HG03175 (cell line): ENCODE measurements at regions not wholly inside any gene's neighbourhood (a gene's known extent, or its start where the extent isn't known, plus 50 kb on each side); places are given as distances from the start of the nearest gene placed in this dataset.

Experiments used
- ATAC-seq: cut with Tn5 transposase; IDR thresholded peaks from one replicate; pipeline ENCODE4 v1.9.1; 2021; ENCODE audit warnings: mild to moderate bottlenecking, moderate library complexity; ENCODE audit not compliant: unreplicated experiment

GRCh38 chr6:154885214-154885613 lies 109.9 kb upstream of the TIAM2 start:
- ATAC-seq = no peak

- no peak for ATAC-seq
Measured at GRCh38 chr6:154886016-154886415, 109.1 kb upstream of the TIAM2 start.

GRCh38 chr6:154886471-154886870 lies 108.6 kb upstream of the TIAM2 start:
- no peak for ATAC-seq

- no peak for ATAC-seq
Measured at GRCh38 chr6:154887051-154887450, 108.1 kb upstream of the TIAM2 start.

- no peak for ATAC-seq
Measured at GRCh38 chr6:154888421-154889295, 106.5 kb upstream of the TIAM2 start.

- ATAC-seq = no peak
Measured at GRCh38 chr6:154890874-154891273, 104.2 kb upstream of the TIAM2 start.

DNA sequence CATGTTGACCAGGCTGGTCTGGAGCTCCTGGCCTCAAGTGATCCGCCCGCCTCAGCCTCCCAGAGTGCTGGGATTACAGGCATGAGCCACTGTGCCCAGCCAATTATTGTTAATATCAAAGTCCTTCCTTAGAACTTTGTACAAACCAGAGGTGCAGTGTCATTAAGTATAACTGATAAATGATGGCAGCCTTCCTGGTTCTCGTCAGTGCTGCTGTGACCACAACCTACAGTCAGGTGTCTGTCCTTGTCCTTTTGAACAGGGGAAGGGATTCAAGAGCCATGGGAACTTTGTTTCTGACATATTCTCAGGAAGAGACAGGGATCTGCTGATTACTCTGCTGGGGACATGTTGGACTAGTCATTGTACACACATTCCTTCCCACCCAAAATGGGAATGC lies 103.2 kb upstream of the TIAM2 start:
- no peak for ATAC-seq

GRCh38 chr6:154893917-154894316 lies 101.2 kb upstream of the TIAM2 start:
- ATAC-seq = no peak

DNA sequence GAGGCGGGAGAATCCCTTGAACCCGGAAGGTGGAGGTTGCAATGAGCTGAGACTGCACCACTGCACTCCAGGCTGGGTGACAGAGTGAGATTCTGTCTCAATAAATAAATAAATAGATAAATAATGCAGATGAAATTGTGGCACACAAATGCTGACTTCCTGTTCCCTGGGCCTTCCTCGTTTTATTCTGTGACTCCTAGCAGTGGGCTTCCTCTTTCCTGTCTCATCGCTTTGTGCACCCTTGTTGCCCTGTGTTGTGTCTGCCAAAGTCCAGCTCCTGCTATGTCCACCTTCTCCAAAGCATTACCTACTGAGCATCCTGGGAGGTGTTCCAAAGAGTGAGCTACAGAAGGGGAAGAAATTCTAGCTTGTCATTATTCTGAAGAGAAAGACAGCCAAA lies 100.2 kb upstream of the TIAM2 start:
- no peak for ATAC-seq

GRCh38 chr6:154895841-154896240 lies 99.3 kb upstream of the TIAM2 start:
- no peak for ATAC-seq

DNA sequence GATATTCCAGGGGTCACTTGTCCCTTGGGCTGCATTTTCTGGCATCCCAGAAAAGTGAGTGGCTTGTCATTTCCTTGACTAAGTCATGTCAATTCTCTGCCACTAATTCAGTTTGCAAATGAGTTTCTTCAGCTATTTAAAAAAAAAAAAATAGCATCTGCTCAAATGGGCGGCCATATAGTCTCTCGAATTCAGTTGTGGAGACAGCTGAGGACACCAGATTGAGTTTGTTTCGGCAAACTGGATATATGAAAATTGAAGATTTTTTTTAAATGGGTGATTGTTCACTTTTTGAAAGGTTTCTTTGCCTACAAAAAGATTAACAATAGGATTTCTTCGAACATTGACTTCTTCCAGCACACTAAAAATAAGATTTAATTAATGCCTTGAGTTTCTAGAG lies 96.3 kb upstream of the TIAM2 start:
- no peak for ATAC-seq

DNA sequence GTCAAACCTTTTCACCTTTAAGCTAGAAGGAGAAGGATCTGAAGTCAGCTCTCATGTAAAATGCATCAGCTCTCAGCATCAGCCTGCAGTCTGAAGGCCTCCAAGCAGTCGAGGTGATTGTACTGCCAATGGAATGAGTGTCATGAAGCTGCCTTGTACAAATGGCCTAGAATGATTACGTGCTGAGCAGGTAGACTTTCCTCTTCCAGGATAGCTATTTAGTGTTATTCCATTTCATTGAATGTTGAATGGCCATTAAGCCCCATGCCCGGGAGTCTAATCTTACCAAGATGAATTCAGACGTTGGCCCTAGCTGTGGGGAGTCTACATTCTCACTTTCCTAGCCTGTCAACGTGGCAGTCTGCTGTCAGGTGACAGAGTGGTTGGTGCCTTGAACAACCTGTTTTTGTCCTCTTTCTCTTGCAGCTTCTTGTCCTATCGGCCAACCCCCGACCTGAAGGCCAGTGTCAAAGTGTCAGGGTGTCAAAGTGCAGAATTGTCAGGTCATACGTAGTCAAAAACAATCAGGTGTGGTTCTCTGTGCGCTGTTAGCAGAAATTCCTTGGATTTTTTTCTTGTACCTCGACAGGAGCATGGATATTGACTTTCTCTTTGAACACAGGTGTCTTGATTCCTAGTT lies 95.2 kb upstream of the TIAM2 start:
- no peak for ATAC-seq

DNA sequence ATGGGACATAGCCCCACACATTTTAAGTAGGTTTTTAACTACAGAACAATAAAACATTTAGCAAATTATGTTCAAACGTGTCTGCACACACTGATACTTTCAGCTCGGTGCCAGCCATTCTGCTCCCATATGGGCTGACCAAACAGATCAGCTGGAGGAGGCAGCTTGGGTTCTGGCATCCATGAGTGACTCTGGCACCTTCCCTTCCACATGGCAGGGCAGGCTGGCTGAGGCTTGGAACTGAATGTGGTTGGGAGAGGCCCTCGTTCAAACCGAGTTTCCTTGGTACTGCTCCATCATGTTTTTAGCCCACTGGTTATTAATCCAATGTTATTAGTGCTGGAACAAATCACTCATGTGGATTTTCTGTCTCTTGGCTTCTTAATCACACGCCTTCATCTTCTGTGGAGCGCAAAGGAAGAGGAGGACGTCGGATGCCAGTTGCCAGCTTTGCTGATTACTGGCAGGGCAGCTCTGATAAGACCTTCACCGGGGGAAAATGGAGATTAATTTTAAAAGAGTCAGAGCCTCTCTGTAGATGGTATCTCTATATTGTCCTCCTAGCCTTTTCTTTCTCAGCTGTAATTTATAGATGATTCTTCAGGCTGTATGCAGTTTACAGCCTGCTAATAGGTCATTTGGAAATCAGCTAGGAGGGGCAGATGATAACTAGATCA lies 93.1 kb upstream of the TIAM2 start:
- no peak for ATAC-seq

GRCh38 chr6:154907291-154907690 lies 87.8 kb upstream of the TIAM2 start:
- no peak for ATAC-seq

DNA sequence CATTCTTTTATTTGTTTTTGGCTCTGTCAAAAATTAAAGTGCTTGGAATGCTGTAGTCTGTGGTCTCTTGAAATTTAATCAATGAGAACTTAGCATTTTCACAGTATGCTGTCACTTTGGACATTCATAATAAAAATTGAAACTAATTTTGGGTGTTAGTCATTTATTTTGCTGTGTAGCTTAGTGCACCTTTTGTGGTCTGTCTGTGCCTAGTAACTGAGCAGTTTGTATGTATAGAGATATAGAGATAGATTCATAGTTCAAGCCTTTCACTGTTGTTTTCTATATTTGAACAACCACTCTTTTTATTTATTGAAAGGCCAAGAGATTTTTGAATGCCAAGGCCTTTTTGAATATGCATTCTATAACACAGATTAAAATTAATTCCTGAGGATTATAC lies 86.4 kb upstream of the TIAM2 start:
- no peak for ATAC-seq

DNA sequence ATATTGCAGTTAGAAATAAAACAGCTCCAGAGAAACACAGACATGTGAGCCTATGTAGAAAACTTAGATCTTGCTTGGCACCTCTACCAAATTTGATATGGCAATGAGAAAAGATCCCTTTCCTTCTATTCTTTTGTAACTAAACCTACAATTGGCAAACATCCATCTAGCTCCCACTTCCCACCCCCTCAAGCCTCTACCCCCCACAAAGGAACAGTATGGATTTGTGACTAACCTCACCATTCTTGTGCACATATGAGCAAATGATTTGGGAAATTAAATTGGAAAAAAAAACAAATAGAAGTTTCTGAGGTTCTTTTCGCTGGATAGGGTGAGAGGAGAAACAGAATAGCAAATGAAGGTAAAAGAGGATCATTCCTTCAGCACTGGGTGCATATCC lies 85.8 kb upstream of the TIAM2 start:
- ATAC-seq = no peak

- no peak for ATAC-seq
Measured at GRCh38 chr6:154909821-154910220, 85.3 kb upstream of the TIAM2 start.

- ATAC-seq = no peak
Measured at GRCh38 chr6:154914288-154914687, 80.8 kb upstream of the TIAM2 start.

DNA sequence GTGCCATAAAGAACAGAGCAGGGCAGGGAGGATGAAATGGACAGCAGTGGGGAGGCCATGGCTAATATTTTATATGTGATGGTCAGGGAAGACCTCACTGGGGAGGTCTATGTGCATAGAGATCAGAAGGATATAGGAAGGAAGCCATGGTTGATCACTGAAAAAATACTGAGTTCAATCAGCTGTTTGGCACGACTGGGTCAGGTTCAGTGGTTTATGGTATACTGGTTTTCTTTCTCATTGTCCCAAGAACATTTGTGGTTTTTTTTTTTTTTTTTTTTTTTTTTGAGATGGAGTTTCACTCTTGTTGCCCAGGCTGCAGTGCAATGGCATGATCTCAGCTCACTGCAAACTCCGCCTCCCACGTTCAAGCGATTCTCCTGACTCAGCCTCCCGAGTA lies 78.3 kb upstream of the TIAM2 start:
- no peak for ATAC-seq

DNA sequence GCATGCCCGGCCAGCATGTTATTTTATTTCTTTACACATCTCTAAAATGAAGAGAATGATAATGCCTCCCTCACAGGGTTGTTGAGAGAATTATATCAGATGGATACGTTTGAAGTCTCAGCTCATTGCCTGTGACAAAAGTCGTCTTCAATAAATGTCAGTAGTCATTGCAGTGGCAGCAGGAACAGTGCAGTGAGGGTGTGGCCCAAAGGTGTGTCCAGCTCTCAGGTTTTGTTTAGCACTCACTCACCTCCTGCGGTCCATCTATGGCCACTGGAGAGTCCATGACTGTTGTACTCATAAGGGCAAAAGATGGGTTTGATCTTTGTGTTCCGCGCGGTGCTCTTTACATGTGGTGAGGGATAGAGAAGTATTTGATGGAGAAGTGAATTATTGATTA lies 77.2 kb upstream of the TIAM2 start:
- ATAC-seq = no peak

DNA sequence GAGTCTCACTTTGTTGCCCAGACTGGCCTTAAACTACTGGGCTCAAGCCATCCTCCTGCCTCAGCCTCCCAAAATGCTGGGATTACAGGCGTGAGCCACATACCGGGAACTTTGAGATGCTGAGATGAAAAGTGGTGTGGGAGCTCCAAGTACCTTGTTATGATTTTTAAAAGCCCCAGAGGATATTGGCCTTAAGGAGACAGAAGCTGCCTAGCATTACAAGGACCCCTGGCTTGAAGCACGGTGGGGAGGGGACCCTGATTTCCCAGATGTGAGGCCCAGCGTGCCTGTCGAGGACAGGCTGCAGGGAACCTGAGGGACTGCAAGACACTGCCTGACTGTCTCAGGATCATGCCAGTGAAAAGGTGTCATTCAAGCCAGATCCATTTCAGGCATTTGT lies 75.3 kb upstream of the TIAM2 start:
- ATAC-seq = no peak
